B cell (primary cell): ENCODE measurements at regions not wholly inside any gene's neighbourhood (a gene's known extent, or its start where the extent isn't known, plus 50 kb on each side); places are given as distances from the start of the nearest gene placed in this dataset.

Source experiments
- EZH2 ChIP-seq: IDR thresholded peaks from 2 replicates; pipeline ENCODE4 v1.6.1; 2012; ENCODE audit warnings: borderline replicate concordance, low read depth, mild to moderate bottlenecking, moderate library complexity, low read length; ENCODE audit not compliant: insufficient read depth, poor library complexity, severe bottlenecking
- TF ChIP-seq, protein P1 (sequence below): fragments of 200-600 bp; IDR thresholded peaks from one replicate; pipeline ENCODE4 v1.8.0; 2022; ENCODE audit warnings: antibody characterized with exemption, mild to moderate bottlenecking

DNA sequence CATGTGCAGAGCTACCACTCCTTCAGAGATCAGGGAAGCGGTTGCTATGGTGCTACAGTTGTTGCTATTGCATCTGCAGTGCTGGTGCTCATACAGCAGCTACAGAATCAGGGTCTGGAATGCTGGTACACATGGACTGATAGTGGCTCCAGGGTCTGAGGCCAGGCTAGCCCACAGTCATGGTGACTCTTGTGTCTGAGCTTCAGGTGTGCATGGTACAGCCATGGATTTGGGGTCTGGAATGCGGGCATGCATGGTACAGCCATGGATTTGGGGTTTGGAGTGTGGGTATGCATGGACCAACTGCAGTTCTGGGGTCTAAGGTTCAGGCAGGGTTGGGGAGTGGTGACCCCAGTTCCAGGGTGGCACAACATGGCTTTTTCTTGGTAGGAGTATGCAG, 185.2 kb downstream of the SLC4A3 start:
- TF ChIP-seq, protein P1, sequence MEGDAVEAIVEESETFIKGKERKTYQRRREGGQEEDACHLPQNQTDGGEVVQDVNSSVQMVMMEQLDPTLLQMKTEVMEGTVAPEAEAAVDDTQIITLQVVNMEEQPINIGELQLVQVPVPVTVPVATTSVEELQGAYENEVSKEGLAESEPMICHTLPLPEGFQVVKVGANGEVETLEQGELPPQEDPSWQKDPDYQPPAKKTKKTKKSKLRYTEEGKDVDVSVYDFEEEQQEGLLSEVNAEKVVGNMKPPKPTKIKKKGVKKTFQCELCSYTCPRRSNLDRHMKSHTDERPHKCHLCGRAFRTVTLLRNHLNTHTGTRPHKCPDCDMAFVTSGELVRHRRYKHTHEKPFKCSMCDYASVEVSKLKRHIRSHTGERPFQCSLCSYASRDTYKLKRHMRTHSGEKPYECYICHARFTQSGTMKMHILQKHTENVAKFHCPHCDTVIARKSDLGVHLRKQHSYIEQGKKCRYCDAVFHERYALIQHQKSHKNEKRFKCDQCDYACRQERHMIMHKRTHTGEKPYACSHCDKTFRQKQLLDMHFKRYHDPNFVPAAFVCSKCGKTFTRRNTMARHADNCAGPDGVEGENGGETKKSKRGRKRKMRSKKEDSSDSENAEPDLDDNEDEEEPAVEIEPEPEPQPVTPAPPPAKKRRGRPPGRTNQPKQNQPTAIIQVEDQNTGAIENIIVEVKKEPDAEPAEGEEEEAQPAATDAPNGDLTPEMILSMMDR = no peak
- no peak for TF ChIP-seq EZH2
